ENCODE measurements at regions not wholly inside any gene's neighbourhood (a gene's known extent, or its start where the extent isn't known, plus 50 kb on each side); places are given as distances from the start of the nearest gene placed in this dataset.

- H3K9me2 ChIP-seq (ENCODE audit: insufficient read depth), result no peaks in the 10 kb centered on the region
- TF ChIP-seq EZH2 (IDR thresholded peaks at IDR 0.05; ENCODE audit: insufficient read depth, poor library complexity, severe bottlenecking) (no peak), EZH2phosphoT487 (IDR thresholded peaks at IDR 0.05; ENCODE audit: insufficient read depth, low read depth) (no peak)
- no peak overlapping the region for H3K9ac ChIP-seq
- no peak overlapping the region for H2AFZ ChIP-seq
- no peaks in the 10 kb centered on the region for H4K20me1 ChIP-seq (ENCODE audit: insufficient read depth)
- H3K4me3 ChIP-seq, result no peak overlapping the region
- in situ Hi-C loops (cut with MboI), result no loop called here
- WGBS, 2 experiments (ENCODE audit: low coverage in 1 of 2, low lambda C conversion rate in 2 of 2, missing lambda C conversion rate in 2 of 2), result 89 to 92% methylated on average over 5 of the region's 5 CpGs
- H3K36me3 ChIP-seq (ENCODE audit: low read depth), result no peaks in the 10 kb centered on the region
- H3K27ac ChIP-seq, result no peak overlapping the region
- no peak overlapping the region for H3K4me2 ChIP-seq (ENCODE audit: unreplicated experiment)
- no peaks in the 10 kb centered on the region for H3K79me2 ChIP-seq (ENCODE audit: insufficient read depth)
- H3F3A ChIP-seq (ENCODE audit: insufficient read depth), result no peaks in the 10 kb centered on the region
- H3K27me3 ChIP-seq (replicated peaks; ENCODE audit: insufficient read depth), result peaks cover 21% of the 10 kb centered on the region
- H3K9me3 ChIP-seq (ENCODE audit: low read depth), result no peaks in the 10 kb centered on the region
- H3K4me1 ChIP-seq (ENCODE audit: insufficient read depth), result no peaks in the 10 kb centered on the region
- no peak for DNase-seq
Observed at GRCh38 chr2:60320724-60321123, 232.7 kb downstream of the BCL11A start.

GRCh38 chr2:60319031-60319547, 234.4 kb downstream of the BCL11A start:
- H3K36me3 ChIP-seq (ENCODE audit: low read depth), result no peaks in the 10 kb centered on the region
- no peak overlapping the region for H3K27ac ChIP-seq
- no peak overlapping the region for H3K4me2 ChIP-seq (ENCODE audit: unreplicated experiment)
- no peaks in the 10 kb centered on the region for H3K79me2 ChIP-seq (ENCODE audit: insufficient read depth)
- H3K4me3 ChIP-seq, result no peak overlapping the region
- no peak overlapping the region for H3K9ac ChIP-seq
- TF ChIP-seq EZH2 (IDR thresholded peaks at IDR 0.05; ENCODE audit: insufficient read depth, poor library complexity, severe bottlenecking) (no peak), EZH2phosphoT487 (IDR thresholded peaks at IDR 0.05; ENCODE audit: insufficient read depth, low read depth) (no peak)
- H3K9me2 ChIP-seq (ENCODE audit: insufficient read depth), result no peaks in the 10 kb centered on the region
- no peak for DNase-seq
- H3F3A ChIP-seq (ENCODE audit: insufficient read depth), result no peaks in the 10 kb centered on the region
- H4K20me1 ChIP-seq (ENCODE audit: insufficient read depth), result no peaks in the 10 kb centered on the region
- H3K27me3 ChIP-seq (replicated peaks; ENCODE audit: insufficient read depth), result peaks cover 21% of the 10 kb centered on the region
- H3K9me3 ChIP-seq (ENCODE audit: low read depth), result no peaks in the 10 kb centered on the region
- in situ Hi-C loops (cut with MboI), result no loop called here
- WGBS, 2 experiments (ENCODE audit: low coverage in 1 of 2, low lambda C conversion rate in 2 of 2, missing lambda C conversion rate in 2 of 2), result 39 to 53% methylated on average over 3 of the region's 3 CpGs
- H2AFZ ChIP-seq, result 0 out of 2 replicates have a peak overlapping the region, but pooled peaks have one; percentile 59
- H3K4me1 ChIP-seq (ENCODE audit: insufficient read depth), result no peaks in the 10 kb centered on the region

- no peaks in the 10 kb centered on the region for H3F3A ChIP-seq (ENCODE audit: insufficient read depth)
- no peaks in the 10 kb centered on the region for H3K36me3 ChIP-seq (ENCODE audit: low read depth)
- H3K4me2 ChIP-seq (ENCODE audit: unreplicated experiment), result peak overlapping the region; percentile 65
- peaks cover 21% of the 10 kb centered on the region for H3K27me3 ChIP-seq (replicated peaks; ENCODE audit: insufficient read depth)
- H3K9me3 ChIP-seq (ENCODE audit: low read depth), result no peaks in the 10 kb centered on the region
- 0 to 1% methylated on average over 9 of the region's 9 CpGs for WGBS, 2 experiments (ENCODE audit: low coverage in 1 of 2, low lambda C conversion rate in 2 of 2, missing lambda C conversion rate in 2 of 2)
- peak overlapping the region; percentile 59; the same call in 1 of the 2 replicates for H2AFZ ChIP-seq
- no peak overlapping the region for H3K27ac ChIP-seq
- no peak for TF ChIP-seq EZH2phosphoT487 (IDR thresholded peaks at IDR 0.05; ENCODE audit: insufficient read depth, low read depth)
- no peak for TF ChIP-seq EZH2 (IDR thresholded peaks at IDR 0.05; ENCODE audit: insufficient read depth, poor library complexity, severe bottlenecking)
- DNase-seq, result peak; percentile 18
- no peaks in the 10 kb centered on the region for H3K4me1 ChIP-seq (ENCODE audit: insufficient read depth)
- H3K9ac ChIP-seq, result no peak overlapping the region
- H4K20me1 ChIP-seq (ENCODE audit: insufficient read depth), result no peaks in the 10 kb centered on the region
- H3K9me2 ChIP-seq (ENCODE audit: insufficient read depth), result no peaks in the 10 kb centered on the region
- in situ Hi-C loops (cut with MboI), result no loop called here
- H3K4me3 ChIP-seq, result no peak overlapping the region
- no peaks in the 10 kb centered on the region for H3K79me2 ChIP-seq (ENCODE audit: insufficient read depth)
Observed at GRCh38 chr2:60318544-60318943, 234.9 kb downstream of the BCL11A start.

GRCh38 chr2:60317844-60318243, 235.6 kb downstream of the BCL11A start:
- Histone ChIP-seq H3K4me1 (ENCODE audit: insufficient read depth) (no peaks in the 10 kb centered on the region), H3K4me2 (ENCODE audit: unreplicated experiment) (peak overlapping the region; percentile 65), H3K9ac (no peak overlapping the region), H3K27ac (no peak overlapping the region), H3F3A (ENCODE audit: insufficient read depth) (no peaks in the 10 kb centered on the region), H2AFZ (peak overlapping the region; percentile 59), H3K9me2 (ENCODE audit: insufficient read depth) (no peaks in the 10 kb centered on the region), H3K27me3 (replicated peaks; ENCODE audit: insufficient read depth) (peaks cover 21% of the 10 kb centered on the region), H3K9me3 (ENCODE audit: low read depth) (no peaks in the 10 kb centered on the region), H3K79me2 (ENCODE audit: insufficient read depth) (no peaks in the 10 kb centered on the region), H3K36me3 (ENCODE audit: low read depth) (no peaks in the 10 kb centered on the region), H4K20me1 (ENCODE audit: insufficient read depth) (no peaks in the 10 kb centered on the region), H3K4me3 (peak overlapping the region; percentile 54)
- 1 to 3% methylated on average over 8 of the region's 8 CpGs for WGBS, 2 experiments (ENCODE audit: low coverage in 1 of 2, low lambda C conversion rate in 2 of 2, missing lambda C conversion rate in 2 of 2)
- TF ChIP-seq EZH2 (IDR thresholded peaks at IDR 0.05; ENCODE audit: insufficient read depth, poor library complexity, severe bottlenecking) (no peak), EZH2phosphoT487 (IDR thresholded peaks at IDR 0.05; ENCODE audit: insufficient read depth, low read depth) (no peak)
- in situ Hi-C loops (cut with MboI), result no loop called here
- peak; percentile 14 for DNase-seq

- H3K36me3 ChIP-seq (ENCODE audit: low read depth), result no peaks in the 10 kb centered on the region
- H4K20me1 ChIP-seq (ENCODE audit: insufficient read depth), result no peaks in the 10 kb centered on the region
- H3K4me3 ChIP-seq, result no peak overlapping the region
- no peaks in the 10 kb centered on the region for H3K9me2 ChIP-seq (ENCODE audit: insufficient read depth)
- H3K27ac ChIP-seq, result no peak overlapping the region
- H3K27me3 ChIP-seq (replicated peaks; ENCODE audit: insufficient read depth), result peaks cover 21% of the 10 kb centered on the region
- no peaks in the 10 kb centered on the region for H3K9me3 ChIP-seq (ENCODE audit: low read depth)
- no peak overlapping the region for H3K4me2 ChIP-seq (ENCODE audit: unreplicated experiment)
- no peak for DNase-seq
- no peak for TF ChIP-seq EZH2phosphoT487 (IDR thresholded peaks at IDR 0.05; ENCODE audit: insufficient read depth, low read depth)
- no peak for TF ChIP-seq EZH2 (IDR thresholded peaks at IDR 0.05; ENCODE audit: insufficient read depth, poor library complexity, severe bottlenecking)
- no peaks in the 10 kb centered on the region for H3F3A ChIP-seq (ENCODE audit: insufficient read depth)
- 10 to 13% methylated on average over 2 of the region's 2 CpGs for WGBS, 2 experiments (ENCODE audit: low coverage in 1 of 2, low lambda C conversion rate in 2 of 2, missing lambda C conversion rate in 2 of 2)
- H3K79me2 ChIP-seq (ENCODE audit: insufficient read depth), result no peaks in the 10 kb centered on the region
- H2AFZ ChIP-seq, result no peak overlapping the region
- no peak overlapping the region for H3K9ac ChIP-seq
- H3K4me1 ChIP-seq (ENCODE audit: insufficient read depth), result no peaks in the 10 kb centered on the region
- in situ Hi-C loops (cut with MboI), result no loop called here
Observed at GRCh38 chr2:60317034-60317386, 236.4 kb downstream of the BCL11A start.

All from GM23248 (cell line).